ENCODE measurements at regions not wholly inside any gene's neighbourhood (a gene's known extent, or its start where the extent isn't known, plus 50 kb on each side); places are given as distances from the start of the nearest gene placed in this dataset.

DNA sequence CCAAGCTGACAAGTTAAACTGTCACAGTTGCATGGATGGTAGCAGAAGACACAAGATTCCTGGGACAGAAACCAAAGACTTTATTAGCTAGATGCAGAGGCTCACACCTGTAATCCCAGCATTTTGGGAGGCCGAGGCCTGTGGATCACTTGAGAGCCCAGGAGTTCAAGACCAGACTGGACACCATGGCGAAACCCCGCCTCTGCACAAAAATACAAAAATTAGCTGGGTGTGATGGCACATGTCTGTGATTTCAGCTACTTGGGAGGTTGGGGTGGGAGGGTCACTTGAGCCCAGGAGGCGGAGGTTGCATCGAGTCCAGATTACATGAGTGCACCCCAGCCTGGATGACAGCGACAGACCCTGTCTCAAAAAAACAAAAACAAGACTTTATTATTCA, 346.6 kb downstream of the IRS2 start:
- WGBS (ENCODE audit: extremely low coverage, insufficient read length, low lambda C conversion rate), result no CpG with 5 or more reads among the region's 6 CpGs
- Histone ChIP-seq H3K23me2 (ENCODE audit: insufficient read length, low read depth, low read length, poor library complexity, severe bottlenecking) (no peaks in the 10 kb centered on the region), H3K4ac (ENCODE audit: low read depth, low read length) (no peak overlapping the region), H3K23ac (ENCODE audit: insufficient read length, low read depth, low read length) (no peak overlapping the region), H3K79me1 (ENCODE audit: insufficient read depth, low read depth, low read length, poor library complexity, severe bottlenecking) (no peaks in the 10 kb centered on the region), H2AK5ac (ENCODE audit: insufficient read length, low read length) (no peak overlapping the region), H3K14ac (ENCODE audit: insufficient read depth, low read length) (no peak overlapping the region), H3K4me1 (ENCODE audit: insufficient read depth, low read length) (no peaks in the 10 kb centered on the region), H4K5ac (ENCODE audit: insufficient read length, low read depth, low read length) (no peak overlapping the region), H2AFZ (ENCODE audit: low read length) (no peak overlapping the region), H3K27ac (ENCODE audit: insufficient read length, low read depth, low read length) (no peak overlapping the region), H2BK5ac (ENCODE audit: insufficient read length, low read length) (no peak overlapping the region), H3K9ac (ENCODE audit: extremely low read depth, insufficient read length, low read length) (no peak overlapping the region), H2BK12ac (ENCODE audit: insufficient read length, low read depth, low read length) (no peak overlapping the region), H3K18ac (ENCODE audit: insufficient read length, low read depth, low read length) (no peak overlapping the region), H2BK15ac (ENCODE audit: low read depth, low read length) (no peak overlapping the region), H4K20me1 (ENCODE audit: control insufficient read depth, insufficient read depth, insufficient read length) (no peaks in the 10 kb centered on the region), H3K9me3 (ENCODE audit: control insufficient read depth, low read depth, low read length) (no peaks in the 10 kb centered on the region), H4K8ac (replicated peaks; ENCODE audit: insufficient read length, low read depth, low read length) (no peak overlapping the region), H2BK120ac (ENCODE audit: low read depth, low read length, poor library complexity, severe bottlenecking) (no peak overlapping the region), H2BK20ac (ENCODE audit: low read depth, low read length, poor library complexity, severe bottlenecking) (no peak overlapping the region), H3T11ph (ENCODE audit: low read length) (no peak overlapping the region), H3K79me2 (ENCODE audit: insufficient read depth, low read length) (no peaks in the 10 kb centered on the region), H3K27me3 (ENCODE audit: insufficient read depth, low read length) (no peaks in the 10 kb centered on the region), H4K91ac (ENCODE audit: insufficient read length, low read depth, low read length) (no peak overlapping the region), H3K4me2 (ENCODE audit: insufficient read depth, insufficient read length, low read length) (no peak overlapping the region), H3K56ac (ENCODE audit: insufficient read length, low read depth, low read length) (no peak overlapping the region)
- no peaks in the 10 kb centered on the region for H3K4me1 Mint-ChIP-seq
- no peaks in the 10 kb centered on the region; a peak in 1 of 7 replicates for H3K36me3 Mint-ChIP-seq (ENCODE audit: insufficient read depth in 1 of 3, low read depth in 3 of 3)
- TF ChIP-seq, protein P1, sequence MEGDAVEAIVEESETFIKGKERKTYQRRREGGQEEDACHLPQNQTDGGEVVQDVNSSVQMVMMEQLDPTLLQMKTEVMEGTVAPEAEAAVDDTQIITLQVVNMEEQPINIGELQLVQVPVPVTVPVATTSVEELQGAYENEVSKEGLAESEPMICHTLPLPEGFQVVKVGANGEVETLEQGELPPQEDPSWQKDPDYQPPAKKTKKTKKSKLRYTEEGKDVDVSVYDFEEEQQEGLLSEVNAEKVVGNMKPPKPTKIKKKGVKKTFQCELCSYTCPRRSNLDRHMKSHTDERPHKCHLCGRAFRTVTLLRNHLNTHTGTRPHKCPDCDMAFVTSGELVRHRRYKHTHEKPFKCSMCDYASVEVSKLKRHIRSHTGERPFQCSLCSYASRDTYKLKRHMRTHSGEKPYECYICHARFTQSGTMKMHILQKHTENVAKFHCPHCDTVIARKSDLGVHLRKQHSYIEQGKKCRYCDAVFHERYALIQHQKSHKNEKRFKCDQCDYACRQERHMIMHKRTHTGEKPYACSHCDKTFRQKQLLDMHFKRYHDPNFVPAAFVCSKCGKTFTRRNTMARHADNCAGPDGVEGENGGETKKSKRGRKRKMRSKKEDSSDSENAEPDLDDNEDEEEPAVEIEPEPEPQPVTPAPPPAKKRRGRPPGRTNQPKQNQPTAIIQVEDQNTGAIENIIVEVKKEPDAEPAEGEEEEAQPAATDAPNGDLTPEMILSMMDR (conservative IDR thresholded peaks at IDR 0.05), result no peak
- H3K27me3 Mint-ChIP-seq (ENCODE audit: low read depth), result no peaks in the 10 kb centered on the region; the same call in none of the 2 replicates
- H3K4me3 Mint-ChIP-seq, result no peak overlapping the region
- H3K27ac Mint-ChIP-seq, result no peak overlapping the region
- peaks cover 9 to 18% of the 10 kb centered on the region in 2 experiments for H3K9me3 Mint-ChIP-seq
- DNase-seq, result no peak

Data from H9 (cell line).